GM18517 (cell line): ENCODE measurements at regions not wholly inside any gene's neighbourhood (a gene's known extent, or its start where the extent isn't known, plus 50 kb on each side); places are given as distances from the start of the nearest gene placed in this dataset.

ENCODE experiments used
- ATAC-seq: cut with Tn5 transposase; IDR thresholded peaks from one replicate; pipeline ENCODE4 v1.9.1; 2021; ENCODE audit warnings: mild to moderate bottlenecking, moderate library complexity; ENCODE audit not compliant: unreplicated experiment

DNA sequence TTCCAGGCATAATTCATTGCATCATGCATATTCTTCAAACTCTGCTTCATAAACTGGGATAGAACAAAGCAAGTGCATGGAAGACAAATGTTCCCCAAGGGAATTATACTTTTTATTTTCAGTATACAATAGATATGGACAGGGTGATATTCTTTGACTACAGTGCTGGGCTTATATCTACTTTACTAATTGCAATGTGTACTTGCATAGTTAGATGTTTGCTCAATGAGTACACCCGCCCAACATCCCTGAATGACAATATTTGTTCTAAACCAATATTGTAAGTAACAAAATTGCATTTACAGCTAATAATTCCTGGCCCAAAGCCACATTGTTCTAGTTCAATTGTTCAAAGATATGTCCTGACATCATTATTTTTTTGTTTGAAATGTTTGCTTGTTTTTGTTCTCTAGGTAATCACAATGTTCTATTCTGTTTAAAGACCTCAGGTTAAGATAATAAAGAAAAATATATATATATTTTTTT is 171.4 kb downstream of the PTN start:
- no peak for ATAC-seq

DNA sequence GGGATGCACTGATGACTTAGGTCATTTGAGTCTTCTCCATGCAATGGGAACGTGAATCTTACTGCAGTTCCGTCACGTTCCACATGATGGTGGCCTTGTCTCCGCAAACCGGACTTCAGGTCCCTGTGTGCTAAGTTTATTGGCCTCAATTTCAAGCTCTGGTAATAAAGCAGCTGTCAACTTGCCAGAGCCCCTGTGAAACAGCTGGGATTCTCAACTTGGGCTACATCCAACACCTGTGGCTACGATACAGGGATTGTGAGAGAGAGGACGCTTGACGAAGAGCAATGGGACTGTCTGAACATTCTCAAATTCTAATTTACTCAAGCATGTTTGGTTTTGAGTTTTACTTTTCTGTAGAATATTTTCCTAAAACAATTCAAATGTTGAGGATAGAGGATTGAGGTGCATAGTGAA is 174.2 kb downstream of the PTN start:
- no peak for ATAC-seq

DNA sequence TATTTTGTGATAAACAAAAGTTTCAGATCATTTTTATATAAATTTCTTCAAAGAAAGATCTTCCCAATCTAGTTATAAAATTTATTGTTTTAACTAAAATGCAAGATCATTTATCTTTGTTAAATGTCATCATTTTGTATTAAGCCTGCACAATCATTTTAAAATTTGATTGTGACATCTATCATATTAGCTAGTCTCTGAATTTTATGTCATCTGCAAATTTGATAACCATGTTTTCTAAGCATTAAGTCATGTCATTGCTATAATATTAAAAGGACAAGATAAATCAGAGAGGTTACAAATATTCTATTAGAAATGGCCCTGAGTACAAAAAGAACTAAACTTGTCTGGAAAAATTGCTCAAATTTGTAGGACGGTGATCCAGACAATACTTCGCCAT is 175.9 kb downstream of the PTN start:
- ATAC-seq: no peak

DNA sequence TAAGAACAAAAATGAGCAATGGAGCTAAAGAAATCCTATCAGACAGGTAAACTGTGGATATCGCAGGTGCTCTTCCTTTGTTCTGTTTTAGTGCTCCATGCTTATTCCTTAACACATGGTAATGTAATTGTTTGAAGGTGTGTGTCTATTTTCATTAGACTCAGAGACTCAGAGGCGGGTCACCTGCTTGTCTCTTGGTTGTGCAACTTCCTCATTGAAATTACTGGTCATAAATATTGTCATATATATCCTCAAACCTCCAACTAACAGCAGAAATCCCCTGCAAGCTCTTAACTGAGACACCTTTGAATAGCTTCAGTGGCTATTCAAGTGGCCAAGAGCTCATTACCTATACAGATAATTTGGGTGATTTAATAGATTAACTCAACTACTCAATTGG is 177.2 kb downstream of the PTN start:
- ATAC-seq: no peak

DNA sequence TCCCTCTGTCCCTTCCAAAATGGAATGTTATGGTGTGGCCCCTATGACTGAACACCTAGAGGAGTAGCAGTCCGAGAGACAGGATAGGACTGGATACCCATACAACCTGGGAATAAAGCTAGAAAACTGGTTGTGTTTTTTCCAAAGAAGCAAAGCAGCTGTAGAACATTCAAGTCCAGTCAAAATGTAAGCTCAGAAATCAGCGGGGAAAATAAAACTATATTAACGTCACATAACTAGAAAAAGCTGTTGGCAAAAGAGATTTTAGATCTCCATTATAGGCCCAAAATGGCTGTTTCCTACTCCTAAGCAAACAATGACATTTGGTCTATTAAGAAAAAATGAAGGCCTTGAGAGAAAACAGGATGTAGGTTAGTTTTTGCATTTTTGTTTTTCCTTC is 177.7 kb downstream of the PTN start:
- no peak for ATAC-seq

DNA sequence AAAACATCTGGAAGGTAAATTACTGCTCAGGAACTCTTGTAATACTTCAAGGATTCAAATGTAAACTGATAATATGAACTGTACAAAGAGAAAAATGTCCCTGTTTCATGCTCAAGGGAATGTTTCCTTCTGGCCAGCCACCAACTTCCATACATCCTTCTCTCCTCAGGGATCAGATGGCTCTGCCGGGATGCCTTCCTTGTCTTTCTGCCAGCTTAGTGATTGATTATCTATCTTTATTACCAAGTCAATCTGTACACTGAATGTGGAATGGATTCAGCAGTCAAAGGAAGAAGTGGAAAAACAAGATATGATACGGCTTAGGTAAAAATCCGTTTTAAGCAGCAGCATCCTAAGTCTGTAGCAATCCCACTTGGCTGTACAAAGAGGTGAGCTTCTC is 178.3 kb downstream of the PTN start:
- ATAC-seq: no peak

DNA sequence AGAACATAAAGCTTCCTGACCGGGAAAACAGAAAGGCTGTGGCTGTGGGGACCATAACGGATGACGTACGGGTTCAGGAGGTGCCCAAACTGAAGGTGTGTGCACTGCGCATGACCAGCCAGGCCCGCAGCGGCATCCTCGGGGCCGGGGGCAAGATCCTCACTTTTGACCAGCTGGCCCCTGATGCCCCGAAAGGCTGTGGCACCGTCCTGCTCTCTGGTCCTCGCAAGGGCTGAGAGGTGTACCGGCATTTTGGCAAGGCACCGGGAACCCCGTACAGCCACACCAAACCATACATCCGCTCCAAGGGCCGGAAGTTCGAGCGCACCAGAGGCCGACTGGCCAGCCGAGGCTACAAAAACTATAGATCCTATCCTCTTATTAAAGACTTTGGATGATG is 179.3 kb downstream of the PTN start:
- ATAC-seq: no peak

DNA sequence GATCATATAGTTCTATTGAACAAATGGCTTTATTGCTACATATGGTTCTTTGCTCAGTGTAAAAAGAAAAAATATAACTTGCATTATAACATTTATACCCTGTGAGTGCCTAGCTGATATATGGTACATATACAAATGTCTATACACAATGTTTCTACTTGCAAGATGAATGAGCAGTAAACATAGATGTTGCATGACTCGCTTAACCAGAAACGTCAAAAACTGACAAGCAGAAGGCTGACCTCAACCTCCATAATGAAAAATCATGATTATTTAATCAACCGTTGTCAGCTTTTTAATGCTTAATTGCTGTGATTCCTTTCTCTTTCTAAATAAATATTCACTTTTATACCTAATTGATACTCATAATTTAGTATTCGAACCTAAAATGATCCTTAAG is 183.3 kb downstream of the PTN start:
- ATAC-seq: no peak

DNA sequence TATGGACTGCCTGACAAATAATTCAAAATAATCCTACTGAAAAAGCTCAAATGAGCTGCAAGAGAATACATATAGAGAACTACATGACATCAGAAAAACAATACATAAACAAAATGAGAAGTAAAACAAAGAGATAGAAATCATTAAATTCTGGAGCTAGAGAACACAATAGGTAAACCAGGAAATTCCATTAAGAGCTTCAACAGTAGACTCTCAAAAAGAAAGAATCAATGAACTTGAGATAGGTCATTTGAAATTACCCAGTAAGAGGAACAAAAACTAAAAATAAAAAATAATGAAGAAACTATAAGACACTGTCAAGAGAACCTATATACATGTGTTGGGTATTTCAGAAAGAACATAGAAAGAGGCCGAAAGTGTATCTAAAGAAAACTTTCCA is 186.3 kb downstream of the PTN start:
- ATAC-seq: no peak

DNA sequence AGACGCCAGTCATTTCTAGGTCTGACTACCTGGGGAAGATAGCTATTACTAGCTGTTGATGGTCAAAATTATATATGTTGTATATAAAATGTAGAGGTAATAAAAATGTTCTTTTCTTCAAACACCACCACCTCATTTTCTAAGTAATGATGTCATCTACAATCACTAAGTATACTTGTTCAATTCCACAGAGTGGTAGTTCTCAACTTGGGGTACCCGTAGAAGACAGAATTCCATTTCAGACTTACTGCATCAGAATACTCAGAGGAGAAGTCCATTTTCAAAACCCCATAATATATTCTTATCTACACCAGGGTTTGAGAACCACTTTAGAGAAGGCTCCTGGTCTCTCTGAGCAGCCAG is 191.9 kb downstream of the PTN start:
- no peak for ATAC-seq

DNA sequence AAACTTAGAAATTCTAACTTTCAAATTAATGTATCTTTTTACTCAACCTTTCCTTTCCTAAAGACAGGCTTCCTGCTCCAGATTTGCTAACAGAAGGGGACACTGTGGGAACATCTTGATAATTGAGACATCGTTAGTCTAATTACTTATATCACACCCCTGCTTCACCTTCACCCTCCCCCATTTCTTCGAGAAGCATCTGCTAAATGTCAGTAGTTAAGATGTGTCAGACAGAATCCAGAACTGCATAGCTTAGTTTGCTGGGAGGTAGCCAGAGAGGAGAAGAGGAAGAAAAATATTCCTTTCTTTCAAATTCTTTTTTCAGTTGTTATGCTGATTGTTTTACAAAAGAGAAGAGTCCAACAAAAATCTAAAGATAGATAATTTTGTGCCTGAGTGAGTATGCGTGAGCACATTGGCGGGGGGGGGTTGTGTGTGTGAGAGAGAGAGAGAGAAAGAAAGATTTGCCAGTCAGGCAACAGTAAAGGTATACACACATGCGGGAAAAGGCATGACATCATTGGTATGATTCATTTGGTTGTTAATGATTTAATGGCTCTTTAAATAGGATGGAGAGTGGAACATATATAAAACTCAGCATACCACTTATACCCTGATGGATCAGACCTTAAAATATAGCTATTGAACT is 192.4 kb downstream of the PTN start:
- no peak for ATAC-seq

DNA sequence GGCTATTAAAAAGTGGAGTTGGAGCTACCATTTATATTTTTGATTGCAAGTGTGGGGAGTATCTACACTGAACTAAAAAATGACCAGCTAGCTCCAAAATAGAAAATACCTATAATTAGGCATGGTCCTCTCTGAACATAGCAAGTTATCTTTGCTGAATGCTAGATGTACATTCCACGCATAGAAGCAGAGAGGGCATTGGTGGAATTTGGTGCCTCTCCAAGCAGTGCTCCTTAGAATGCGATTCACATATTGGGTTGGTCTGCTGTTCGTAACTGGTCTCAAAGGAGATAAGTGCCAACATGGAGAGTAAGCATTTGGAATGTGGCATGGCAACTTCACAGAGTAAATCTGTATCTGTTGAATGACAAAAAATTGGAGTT is 196.2 kb downstream of the PTN start:
- no peak for ATAC-seq

DNA sequence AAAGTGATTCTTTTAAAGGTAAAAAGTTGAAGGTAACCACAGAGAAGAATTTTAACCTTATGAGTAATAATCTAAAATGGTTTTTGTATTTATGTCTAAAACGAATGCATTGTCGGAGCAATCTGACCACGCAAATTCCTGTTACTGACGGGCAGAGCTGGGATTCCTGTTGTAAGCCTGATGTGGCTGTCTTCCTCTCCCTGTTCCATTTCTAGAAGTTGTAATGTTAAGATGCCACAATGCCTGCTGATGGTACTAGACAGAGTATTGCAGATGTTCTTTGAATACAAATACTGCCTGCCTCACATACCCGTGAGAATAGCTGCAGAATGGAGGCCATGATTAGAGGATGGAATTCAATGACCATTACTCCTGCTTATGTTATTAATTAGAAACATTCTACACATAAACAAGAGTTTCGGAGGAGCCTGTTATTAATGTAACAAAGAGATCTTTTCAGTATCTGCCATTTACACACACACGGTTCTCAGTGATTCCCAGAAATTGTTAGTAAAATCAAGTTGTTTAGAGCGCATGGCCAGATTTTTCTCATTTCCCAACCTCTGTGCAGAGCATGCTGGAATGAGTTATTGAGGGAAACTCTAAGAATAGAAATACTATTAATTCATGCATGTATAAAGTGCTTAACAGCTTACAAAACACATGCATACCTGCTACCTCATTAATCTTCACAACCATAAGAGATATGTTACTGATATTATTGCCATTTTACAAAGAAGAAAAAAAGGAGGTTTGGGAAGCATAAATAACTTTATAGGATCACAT is 196.8 kb downstream of the PTN start:
- ATAC-seq: no peak

DNA sequence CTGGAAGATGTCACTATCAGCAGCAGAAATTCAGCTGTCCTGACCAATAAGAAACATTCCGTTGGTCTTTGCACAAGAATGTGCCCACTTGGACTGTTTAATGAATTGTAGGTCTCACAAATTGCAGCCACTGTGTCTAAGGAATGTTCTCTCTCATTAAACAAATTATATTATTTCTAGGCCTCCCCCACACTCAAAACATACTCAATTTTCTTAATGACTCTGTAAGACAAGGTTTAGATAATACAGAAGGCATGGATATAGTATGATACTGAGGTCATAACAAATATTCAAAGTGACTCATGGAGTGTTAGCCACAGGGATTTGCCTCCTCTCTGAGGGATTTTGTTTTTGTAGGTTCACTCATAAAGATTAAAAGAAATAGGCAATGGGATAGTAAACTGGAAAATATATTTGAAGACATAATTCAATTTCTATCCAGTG is 197.5 kb downstream of the PTN start:
- no peak for ATAC-seq

DNA sequence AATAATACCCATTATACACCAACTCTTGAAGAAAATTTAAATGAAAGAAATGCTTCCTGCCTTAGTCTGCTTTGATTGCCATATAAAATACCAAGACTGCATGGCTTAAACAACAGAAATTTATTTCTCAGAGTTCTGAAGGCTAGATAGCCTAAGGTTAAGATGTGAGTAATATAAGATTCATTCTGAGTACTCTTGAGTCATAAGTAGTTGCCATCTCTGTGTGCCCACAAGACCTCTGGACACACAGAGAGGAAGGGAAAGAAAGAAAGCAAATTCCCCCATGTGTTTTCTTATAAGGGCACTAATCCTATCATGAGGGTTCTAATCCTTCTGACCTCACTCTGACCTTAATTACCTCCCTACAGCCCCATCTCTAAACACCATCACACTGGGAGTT is 201.2 kb downstream of the PTN start:
- no peak for ATAC-seq

DNA sequence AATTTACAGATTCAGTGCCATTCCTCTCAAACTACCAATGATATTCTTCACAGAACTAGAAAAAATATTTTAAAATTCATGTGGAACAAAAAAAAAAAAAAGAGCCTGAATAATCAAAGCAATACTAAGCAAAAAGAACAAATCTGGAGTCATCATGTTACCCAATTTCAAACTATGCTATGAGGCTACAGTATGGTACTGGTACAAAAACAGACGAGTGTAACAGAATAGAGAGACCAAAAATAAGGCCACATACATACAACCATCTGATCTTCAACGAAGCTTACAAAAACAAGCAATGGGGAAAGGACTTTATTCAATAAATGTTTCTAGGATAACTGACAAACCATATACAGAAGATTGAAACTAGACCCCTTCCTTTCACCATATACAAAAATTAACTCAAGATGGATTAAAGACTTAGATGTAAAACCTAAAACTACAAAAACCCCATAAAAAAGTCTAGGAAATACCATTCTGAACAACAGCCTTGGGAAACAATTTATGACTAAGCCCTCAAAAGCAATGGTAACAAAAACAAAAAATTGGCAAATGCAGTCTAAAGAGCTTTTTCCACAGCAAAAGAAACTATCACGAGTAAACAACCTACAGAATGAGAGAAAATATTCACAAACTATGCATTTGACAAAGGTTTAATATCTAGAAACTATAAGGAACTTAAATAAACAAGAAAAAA is 207.7 kb downstream of the PTN start:
- ATAC-seq: no peak

DNA sequence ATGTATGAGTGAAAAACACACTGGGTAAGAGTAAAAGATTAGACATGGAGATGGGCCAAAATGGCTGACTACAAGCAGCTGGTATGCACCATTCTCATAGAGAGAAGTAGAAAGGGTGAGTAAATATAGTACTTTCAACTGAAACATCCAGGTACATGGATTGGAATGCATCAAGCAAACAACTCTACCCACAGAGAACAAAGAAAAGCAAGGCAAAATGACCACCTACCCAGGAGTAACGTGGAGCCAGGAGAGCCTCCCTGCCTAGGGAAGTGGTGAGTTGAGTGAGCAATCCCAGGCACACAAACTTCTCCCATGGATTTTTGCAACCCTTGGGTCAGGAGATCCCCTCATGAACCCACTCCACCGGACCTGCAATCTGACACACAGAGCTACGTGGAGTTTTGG is 212.8 kb downstream of the PTN start:
- no peak for ATAC-seq

DNA sequence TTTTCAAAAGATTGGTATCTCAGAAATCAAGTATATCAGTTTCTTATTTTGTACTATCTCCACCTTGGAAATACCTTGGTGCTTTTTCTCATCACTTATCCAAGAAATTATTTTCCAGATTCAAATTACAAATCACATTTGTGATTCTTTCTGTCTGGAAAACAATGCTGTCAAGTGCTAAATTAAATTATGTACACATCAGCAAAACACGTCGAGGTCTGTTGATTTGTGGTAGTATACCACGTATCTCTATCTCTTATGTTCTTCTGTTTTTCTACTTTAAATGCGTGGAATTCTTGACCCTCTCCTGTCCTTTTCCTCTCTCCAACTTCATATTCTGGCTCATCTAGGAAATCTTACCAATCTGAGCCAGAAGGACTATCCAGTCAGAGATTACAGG is 214.5 kb downstream of the PTN start:
- no peak for ATAC-seq

DNA sequence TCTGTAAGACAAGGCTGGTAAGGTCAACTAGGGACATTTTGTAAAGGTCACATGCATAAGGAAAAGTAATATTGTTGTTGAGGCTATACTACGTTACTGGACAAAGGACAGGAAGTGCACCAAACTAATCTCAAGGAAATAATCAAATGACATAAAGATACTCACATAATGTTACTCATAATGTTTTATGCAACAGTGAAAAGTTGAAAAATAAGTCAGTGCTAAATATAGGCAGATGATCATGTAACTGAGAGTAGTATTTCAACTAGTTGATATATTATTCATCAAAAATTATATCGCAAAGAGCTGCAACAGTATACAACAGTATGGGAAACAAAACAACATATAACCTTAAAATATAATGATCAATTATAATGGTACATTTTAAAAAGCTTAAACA is 215.7 kb downstream of the PTN start:
- no peak for ATAC-seq

DNA sequence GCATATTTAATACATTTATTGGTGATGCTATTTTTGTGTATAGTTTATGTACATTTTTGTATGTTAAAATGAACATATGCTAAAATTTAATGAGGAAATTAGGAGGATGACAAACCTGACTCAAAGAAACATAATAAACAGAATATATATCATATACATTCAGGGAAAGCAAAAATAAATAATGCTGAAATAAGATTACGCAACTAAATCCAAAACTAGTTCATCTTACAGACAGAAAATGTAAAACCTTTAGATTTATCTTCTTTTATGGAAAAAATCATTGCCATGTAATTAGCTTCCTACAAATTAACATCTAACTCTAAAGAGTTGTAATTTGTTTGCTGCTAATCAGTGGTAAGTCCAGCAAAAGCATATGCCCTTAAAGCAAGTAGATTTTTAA is 216.5 kb downstream of the PTN start:
- no peak for ATAC-seq

DNA sequence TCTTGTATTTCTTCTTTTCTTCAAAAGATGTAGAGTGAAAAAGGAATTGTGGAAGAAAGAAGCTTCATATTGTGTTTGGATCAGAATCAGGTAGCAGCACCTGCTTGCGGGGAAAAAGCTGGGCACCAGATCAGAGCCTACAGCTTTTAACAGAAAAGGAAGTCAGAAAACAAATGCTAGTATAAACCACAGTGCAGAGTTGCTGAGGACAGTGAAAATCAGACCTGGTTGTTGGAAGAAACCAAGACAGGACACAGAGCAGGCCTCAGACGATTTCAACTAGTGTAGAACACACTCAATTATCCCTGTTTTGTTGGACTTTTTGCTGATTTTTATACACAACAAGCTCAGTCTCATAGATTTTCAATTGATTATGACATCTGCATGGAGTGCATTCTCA is 221.4 kb downstream of the PTN start:
- ATAC-seq: no peak

DNA sequence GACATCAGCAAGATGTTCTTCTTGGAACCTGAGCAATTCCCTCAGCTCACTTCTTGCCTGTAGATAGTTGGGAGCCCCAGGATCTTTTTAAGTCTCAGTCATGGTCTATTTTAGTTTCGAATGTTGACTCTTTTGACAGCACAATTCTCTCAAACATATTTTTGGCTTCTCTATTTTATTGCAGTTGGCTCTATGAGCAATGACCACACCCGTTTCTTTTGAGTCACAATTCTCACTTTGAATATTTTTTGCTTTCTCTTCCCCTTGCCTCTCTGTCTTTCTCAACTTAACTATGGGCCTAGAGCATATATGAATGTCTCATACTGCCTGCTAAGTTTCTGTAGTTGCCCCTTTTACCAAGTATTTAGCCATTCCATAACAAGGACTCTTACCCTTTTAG is 222.8 kb downstream of the PTN start:
- peak; percentile 69 for ATAC-seq
